Dendritic cell treated with granulocyte-macrophage colony-stimulating factor and Interleukin-4, amounts not matched to agents 40 ng/mL and 50 ng/mL, for 4 days (primary cell): ENCODE measurements at regions not wholly inside any gene's neighbourhood (a gene's known extent, or its start where the extent isn't known, plus 50 kb on each side); places are given as distances from the start of the nearest gene placed in this dataset.

Experiments
- H3K27ac Mint-ChIP-seq: one replicate; pipeline ENCODE4 v1.8.0; 2022; ENCODE audit warnings: mild to moderate bottlenecking, mixed read lengths
- H3K27me3 Mint-ChIP-seq: one replicate; pipeline ENCODE4 v1.8.0; 2022; ENCODE audit warnings: mild to moderate bottlenecking, mixed read lengths
- H3K36me3 Mint-ChIP-seq: one replicate; pipeline ENCODE4 v1.8.0; 2022; ENCODE audit warnings: low read depth, mixed read lengths
- H3K4me1 Mint-ChIP-seq: one replicate; pipeline ENCODE4 v1.8.0; 2022; ENCODE audit warnings: low read depth, mixed read lengths
- H3K4me3 Mint-ChIP-seq: one replicate; pipeline ENCODE4 v1.8.0; 2022; ENCODE audit warnings: mild to moderate bottlenecking, moderate library complexity, mixed read lengths
- H3K9me3 Mint-ChIP-seq: one replicate; pipeline ENCODE4 v1.8.0; 2022; ENCODE audit warnings: mixed read lengths
- intact Hi-C: fragments of 100-400 bp; cut with micrococcal nuclease; formaldehyde crosslinking; loops from one replicate; pipeline ENCODE4 v1.15.0; 2022

DNA sequence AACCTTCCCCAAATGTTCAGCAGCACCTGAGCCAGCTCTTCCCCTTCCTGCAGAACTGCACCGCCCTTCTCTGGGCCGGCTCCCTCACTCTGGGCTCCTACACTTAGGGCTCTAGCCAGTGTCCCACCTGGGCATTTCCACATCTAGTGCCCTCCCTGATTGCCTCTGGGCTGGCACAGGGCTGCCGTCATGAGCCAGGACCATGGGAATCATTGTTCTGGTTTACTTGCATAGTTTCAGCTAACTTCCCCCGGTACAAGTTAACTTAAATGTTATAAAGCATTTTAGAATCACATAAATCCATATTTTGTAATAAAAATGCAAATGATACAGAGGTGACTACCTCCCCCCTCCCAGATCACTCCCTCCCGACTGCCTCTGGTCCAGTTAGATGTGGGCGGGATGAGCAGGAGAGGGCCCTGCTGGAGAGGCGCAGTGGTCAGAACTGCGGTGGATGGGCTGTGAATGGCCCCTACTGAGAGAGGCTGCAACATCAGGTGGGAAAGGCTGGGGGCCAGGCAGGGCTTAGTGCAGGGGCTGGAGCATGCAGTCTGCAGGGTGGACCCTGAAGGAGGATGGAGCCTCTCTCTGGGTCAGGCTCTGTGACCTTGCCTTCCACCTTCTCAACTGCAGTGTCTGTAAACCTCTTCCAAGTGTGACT lies 371.4 kb upstream of the C1orf174 start:
- no peaks in the 10 kb centered on the region for H3K36me3 Mint-ChIP-seq
- no peak overlapping the region for H3K4me3 Mint-ChIP-seq
- no peak overlapping the region for H3K27ac Mint-ChIP-seq
- H3K9me3 Mint-ChIP-seq: peaks cover 3% of the 10 kb centered on the region
- intact Hi-C loops: no loop called here
- peaks cover 2% of the 10 kb centered on the region for H3K27me3 Mint-ChIP-seq
- H3K4me1 Mint-ChIP-seq: no peaks in the 10 kb centered on the region

DNA sequence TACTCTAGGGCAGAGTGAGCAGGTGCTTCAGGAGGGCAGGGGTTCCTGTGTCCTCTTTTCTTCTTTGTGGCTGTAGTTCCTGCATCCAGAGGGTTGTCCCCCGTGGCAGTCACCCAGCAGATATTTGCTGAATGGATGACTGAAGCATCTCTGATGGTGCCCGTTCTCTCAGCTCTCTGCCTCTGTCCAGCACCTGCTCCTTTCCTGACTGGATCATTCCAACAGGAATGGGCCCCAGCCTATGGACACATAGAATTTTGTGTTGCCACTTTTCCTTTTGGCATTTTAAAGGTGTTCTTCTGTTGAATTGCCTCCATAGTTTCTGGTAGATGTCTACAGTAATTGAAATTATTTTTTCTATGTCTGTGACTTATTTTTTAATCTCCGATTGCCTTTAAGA lies 372.5 kb upstream of the C1orf174 start:
- H3K9me3 Mint-ChIP-seq: peaks cover 14% of the 10 kb centered on the region
- intact Hi-C loops: no loop called here
- H3K27ac Mint-ChIP-seq: no peak overlapping the region
- no peaks in the 10 kb centered on the region for H3K36me3 Mint-ChIP-seq
- no peak overlapping the region for H3K4me3 Mint-ChIP-seq
- H3K4me1 Mint-ChIP-seq: no peaks in the 10 kb centered on the region
- H3K27me3 Mint-ChIP-seq: peaks cover 2% of the 10 kb centered on the region

DNA sequence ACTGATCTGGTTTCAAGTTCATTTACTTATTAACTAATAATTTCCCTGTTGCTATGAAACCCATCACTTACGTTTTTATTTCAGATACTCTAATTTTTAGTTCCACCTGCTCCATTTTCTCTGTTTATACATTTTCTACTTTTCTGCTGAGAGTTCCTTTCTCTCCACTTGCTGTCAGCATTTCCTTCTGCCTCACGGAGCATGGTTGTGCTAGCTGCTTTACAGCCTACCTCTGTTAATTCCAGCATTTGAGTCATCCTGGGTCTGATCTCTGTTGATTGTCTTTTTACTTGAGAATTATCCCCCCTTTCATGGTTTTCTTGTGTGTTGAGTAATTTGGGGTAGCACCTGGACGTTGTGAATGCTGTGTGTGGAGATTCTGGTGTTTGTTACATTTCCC lies 373.2 kb upstream of the C1orf174 start:
- H3K27me3 Mint-ChIP-seq: no peaks in the 10 kb centered on the region
- H3K27ac Mint-ChIP-seq: no peak overlapping the region
- no peak overlapping the region for H3K4me3 Mint-ChIP-seq
- H3K4me1 Mint-ChIP-seq: no peaks in the 10 kb centered on the region
- intact Hi-C loops: no loop called here
- no peaks in the 10 kb centered on the region for H3K36me3 Mint-ChIP-seq
- peaks cover 21% of the 10 kb centered on the region for H3K9me3 Mint-ChIP-seq

DNA sequence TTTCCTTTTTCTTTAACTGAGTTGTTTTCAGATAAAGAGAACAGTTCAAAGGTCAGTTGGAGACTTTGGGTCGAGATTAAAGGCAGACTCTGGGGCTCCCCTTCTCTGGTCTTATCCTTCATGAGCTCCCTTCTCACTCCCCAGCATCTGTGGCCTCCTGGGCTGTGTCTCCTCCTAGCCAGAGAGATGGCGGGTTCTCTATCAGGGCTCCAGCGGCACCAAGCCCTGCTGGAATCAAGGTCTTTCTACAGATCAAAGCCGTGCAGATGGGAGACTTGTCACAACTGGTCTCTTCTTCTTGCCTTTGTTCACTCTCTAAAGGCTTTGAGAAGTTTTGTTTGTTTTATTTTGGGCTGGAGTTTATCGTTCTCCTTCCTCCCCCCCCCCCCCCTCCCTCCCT lies 373.7 kb upstream of the C1orf174 start:
- intact Hi-C loops: no loop called here
- no peaks in the 10 kb centered on the region for H3K4me1 Mint-ChIP-seq
- no peak overlapping the region for H3K4me3 Mint-ChIP-seq
- H3K9me3 Mint-ChIP-seq: peaks cover 24% of the 10 kb centered on the region
- no peaks in the 10 kb centered on the region for H3K36me3 Mint-ChIP-seq
- no peak overlapping the region for H3K27ac Mint-ChIP-seq
- H3K27me3 Mint-ChIP-seq: no peaks in the 10 kb centered on the region

DNA sequence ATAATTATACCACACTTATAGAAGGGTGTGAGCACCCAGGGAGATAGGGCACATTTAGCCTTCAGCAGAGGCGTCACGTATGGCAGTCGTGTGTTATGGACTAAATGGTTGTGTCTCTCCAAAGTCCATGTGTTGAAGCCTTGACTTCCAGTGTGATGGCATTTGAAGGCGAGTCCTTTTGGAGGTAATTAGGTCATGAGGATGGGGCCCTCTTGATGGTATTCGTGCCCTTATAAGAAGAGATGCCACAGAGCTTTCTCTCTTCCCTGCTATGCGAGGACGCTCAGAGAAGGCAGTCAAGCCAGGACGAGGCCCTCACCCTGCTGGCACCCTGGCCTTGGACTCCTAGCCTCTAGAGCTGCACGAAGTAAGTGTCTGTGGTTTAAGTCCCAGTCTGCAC lies 375.0 kb upstream of the C1orf174 start:
- Mint-ChIP-seq H3K9me3 (peaks cover 24% of the 10 kb centered on the region), H3K27me3 (no peaks in the 10 kb centered on the region), H3K27ac (no peak overlapping the region), H3K36me3 (no peaks in the 10 kb centered on the region), H3K4me3 (no peak overlapping the region), H3K4me1 (no peaks in the 10 kb centered on the region)
- intact Hi-C loops: no loop called here

DNA sequence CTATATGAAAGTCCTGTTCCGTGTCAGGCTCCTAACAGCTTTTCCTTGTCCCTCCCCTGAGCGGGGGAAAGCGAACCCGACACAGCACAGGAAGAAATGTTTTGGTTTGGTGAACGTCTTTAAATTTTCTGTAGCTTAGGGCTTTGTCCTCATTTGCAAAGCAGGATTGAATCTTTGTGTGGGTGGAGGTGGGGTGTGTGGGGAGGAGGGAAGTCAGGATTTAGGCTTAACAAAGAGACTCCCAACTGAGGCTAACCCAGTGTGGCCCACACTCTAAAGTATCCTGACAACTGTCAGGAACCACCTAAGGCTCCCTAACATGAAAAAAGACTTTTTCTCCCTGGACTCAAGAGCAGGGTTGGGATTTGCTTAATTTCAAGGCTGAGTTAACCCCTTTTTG lies 376.2 kb upstream of the C1orf174 start:
- Mint-ChIP-seq H3K9me3 (peaks cover 33% of the 10 kb centered on the region), H3K27me3 (no peaks in the 10 kb centered on the region), H3K27ac (no peak overlapping the region), H3K4me1 (no peaks in the 10 kb centered on the region), H3K4me3 (no peak overlapping the region), H3K36me3 (no peaks in the 10 kb centered on the region)
- intact Hi-C loops: no loop called here

DNA sequence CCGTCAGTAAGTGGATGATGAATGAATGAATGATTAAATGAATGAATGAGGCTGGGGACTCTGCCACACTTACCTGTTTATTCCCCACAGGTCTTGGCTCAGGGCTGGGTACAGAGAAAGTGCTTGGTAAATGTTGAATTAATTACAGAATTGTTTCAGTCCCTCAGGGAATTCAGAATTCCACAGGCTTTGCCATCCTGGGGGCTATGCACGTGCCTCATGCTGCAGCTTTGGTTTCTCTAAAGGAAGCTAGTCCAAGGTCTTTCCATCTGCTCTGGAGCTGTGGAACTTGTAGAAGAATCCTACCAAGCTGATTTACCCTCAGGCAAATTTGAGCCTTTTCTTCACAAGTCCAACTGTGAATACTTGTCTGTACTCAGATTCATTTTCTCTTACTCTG lies 376.8 kb upstream of the AJAP1 start:
- intact Hi-C loops: no loop called here
- Mint-ChIP-seq H3K4me3 (no peak overlapping the region), H3K9me3 (peaks cover 39% of the 10 kb centered on the region), H3K36me3 (no peaks in the 10 kb centered on the region), H3K27ac (no peak overlapping the region), H3K4me1 (no peaks in the 10 kb centered on the region), H3K27me3 (no peaks in the 10 kb centered on the region)

DNA sequence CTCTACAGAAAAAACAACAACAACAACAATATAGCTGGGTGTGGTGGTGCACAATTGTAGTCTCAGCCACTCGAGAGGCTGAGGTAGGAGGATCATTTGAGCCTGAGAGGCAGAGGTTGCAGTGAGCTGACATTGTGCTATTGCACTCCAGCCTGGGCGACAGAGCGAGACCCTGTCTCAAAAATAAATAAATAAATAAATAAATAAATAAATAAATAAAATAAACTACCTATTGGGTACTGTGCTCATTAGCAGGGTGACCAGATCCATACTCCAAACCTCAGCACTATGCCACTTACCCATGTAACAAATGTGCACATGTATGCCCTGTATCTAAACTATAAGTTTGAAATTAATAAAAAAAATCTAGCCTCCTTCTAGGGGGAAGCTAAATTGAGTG lies 369.4 kb upstream of the AJAP1 start:
- intact Hi-C loops: no loop called here
- H3K9me3 Mint-ChIP-seq: peaks cover 40% of the 10 kb centered on the region

DNA sequence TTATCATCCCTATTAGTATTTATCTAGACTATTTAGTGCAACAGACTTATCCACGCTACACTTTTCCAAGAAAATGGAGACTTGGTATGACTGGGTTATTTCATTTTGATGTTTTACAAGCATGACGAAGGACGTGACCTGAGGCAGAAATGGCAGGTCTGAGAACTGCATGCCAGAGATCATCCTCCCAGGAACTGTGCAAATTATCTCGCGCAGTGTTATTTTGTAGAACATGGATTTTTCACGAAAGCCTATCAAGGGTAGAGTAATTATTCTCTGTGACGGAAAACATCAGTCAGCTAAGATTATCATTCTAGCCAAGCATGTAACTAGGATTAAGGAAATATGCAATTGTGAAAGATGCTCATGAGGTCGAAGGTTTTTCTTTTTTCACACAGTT lies 361.5 kb upstream of the AJAP1 start:
- H3K4me1 Mint-ChIP-seq: no peaks in the 10 kb centered on the region
- H3K36me3 Mint-ChIP-seq: no peaks in the 10 kb centered on the region
- H3K9me3 Mint-ChIP-seq: peaks cover 55% of the 10 kb centered on the region
- intact Hi-C loops: no loop called here
- H3K27me3 Mint-ChIP-seq: no peaks in the 10 kb centered on the region
- no peak overlapping the region for H3K27ac Mint-ChIP-seq
- no peak overlapping the region for H3K4me3 Mint-ChIP-seq

More for the DNA sequence above, 369.4 kb upstream of the AJAP1 start:
- Mint-ChIP-seq H3K27me3 (no peaks in the 10 kb centered on the region), H3K4me3 (no peak overlapping the region), H3K27ac (no peak overlapping the region), H3K36me3 (no peaks in the 10 kb centered on the region), H3K4me1 (no peaks in the 10 kb centered on the region)

DNA sequence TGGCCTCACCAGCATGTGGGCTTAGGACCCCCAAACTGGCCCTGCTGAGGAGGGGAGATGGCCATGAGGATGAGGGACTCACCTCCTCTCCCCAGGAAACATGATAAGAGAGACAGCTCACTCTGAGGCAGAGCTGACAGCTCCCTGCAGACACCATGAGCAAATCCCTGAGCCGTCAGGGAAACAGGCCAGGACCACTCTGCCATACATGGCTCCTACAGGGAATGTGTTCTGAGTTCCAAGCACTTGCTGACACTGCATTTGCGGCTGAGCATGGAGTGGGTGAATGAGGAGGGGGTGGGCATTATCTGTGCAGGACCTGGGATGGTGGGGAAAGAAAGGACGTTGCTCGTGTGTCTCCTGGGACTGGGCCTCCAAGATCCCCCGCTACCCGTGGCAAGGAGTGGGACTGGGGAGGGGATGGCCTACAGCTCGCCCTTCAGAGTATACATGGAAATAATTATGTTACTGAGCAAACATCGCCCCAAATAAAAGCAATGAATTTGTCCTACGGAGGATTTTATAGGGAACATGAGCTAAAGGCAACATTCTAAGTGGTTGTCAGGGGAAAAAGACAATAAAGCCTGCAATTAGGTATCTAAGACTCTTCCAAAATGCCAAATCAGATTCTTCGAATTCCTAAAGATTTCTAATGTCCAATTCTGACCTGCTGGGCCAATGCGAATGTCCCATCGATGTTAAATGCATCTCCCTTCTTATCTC lies 355.9 kb upstream of the AJAP1 start:
- Mint-ChIP-seq H3K4me3 (no peak overlapping the region), H3K4me1 (no peaks in the 10 kb centered on the region), H3K9me3 (peaks cover 37% of the 10 kb centered on the region), H3K27ac (no peak overlapping the region), H3K36me3 (no peaks in the 10 kb centered on the region), H3K27me3 (no peaks in the 10 kb centered on the region)
- intact Hi-C loops: no loop called here

DNA sequence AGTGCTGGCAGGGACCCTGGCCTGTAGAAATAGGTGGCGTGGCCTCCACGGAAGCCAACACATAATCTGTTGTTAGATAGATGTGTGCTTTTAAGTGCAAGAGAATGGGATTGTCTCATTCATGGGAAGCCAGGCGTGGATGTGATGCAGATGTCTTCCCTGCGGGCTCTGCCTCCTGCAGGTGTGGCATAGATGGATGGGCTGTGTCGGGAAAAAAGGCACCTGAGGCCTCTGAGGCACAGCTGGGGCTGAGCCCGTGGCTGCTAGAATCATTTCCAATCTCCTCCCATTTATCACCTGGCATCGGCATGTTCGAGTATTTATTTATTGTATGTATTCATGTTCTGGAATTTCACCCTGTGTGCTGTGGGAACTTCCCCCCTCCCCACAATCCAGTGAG lies 353.4 kb upstream of the AJAP1 start:
- Mint-ChIP-seq H3K27ac (no peak overlapping the region), H3K4me3 (no peak overlapping the region), H3K4me1 (no peaks in the 10 kb centered on the region), H3K27me3 (no peaks in the 10 kb centered on the region), H3K9me3 (peaks cover 43% of the 10 kb centered on the region), H3K36me3 (no peaks in the 10 kb centered on the region)
- intact Hi-C loops: no loop called here

DNA sequence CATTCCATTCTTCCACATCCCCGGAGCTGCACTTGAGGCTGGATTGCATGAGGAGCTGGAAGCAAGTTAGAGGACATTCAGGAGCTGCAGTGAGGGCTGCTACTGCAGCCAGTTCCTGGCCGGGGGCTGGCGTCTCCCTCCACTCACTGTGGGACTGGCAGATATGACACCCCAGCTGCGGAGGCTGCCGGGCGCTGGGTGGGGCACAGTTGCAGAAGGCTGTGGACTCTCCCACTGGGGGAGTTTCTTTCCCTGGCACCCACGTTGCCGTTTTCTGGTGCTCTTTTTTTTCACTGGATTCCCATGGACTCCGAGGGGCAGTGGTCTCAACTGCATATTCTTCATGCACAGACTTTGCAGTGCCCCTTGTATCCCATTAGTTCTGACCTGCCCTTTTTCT lies 351.1 kb upstream of the AJAP1 start:
- Mint-ChIP-seq H3K4me1 (no peaks in the 10 kb centered on the region), H3K27me3 (no peaks in the 10 kb centered on the region), H3K4me3 (no peak overlapping the region), H3K9me3 (peaks cover 45% of the 10 kb centered on the region), H3K27ac (no peak overlapping the region), H3K36me3 (no peaks in the 10 kb centered on the region)
- intact Hi-C loops: no loop called here

DNA sequence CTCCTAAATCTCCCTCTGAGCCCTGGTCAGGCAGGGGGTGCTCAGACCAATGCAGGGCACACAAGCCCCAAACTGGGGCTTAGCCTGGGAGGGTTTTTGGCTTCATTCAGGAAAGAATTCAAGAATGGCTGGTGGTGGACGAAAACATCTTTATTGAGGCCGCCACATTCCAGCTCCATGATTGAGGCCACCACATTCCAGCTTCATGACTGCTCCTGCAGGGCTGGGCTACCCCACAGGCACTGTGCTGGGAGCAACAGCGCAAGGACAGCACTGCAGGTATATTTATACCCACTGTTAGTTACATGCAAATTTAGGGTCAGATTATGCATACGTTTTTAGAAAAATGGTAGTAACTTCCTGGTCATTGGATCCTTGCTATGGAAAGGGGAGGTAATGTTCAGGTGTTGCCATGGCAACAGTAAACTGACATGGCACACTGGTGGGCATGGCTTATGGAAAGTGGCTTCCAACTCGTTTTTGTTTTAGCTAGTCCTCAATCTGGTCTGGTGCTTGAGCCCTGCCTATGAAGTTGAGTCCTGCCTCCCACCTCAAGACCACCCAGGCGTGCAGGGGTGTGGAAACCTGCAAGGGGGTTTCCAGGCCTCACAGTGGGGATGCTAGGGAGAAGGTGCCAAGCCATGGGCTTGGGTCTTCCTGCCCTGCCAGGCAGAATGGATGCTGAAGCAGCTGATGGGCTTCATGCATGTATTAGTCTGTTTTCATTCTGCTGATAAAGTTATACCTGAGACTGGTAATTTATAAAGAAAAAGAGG lies 348.7 kb upstream of the AJAP1 start:
- no peak overlapping the region for H3K27ac Mint-ChIP-seq
- H3K4me3 Mint-ChIP-seq: no peak overlapping the region
- H3K36me3 Mint-ChIP-seq: no peaks in the 10 kb centered on the region
- H3K4me1 Mint-ChIP-seq: no peaks in the 10 kb centered on the region
- no peaks in the 10 kb centered on the region for H3K27me3 Mint-ChIP-seq
- intact Hi-C loops: no loop called here
- H3K9me3 Mint-ChIP-seq: peaks cover 46% of the 10 kb centered on the region
